Dermis microvascular lymphatic vessel endothelial cell (primary cell): ENCODE measurements at regions not wholly inside any gene's neighbourhood (a gene's known extent, or its start where the extent isn't known, plus 50 kb on each side); places are given as distances from the start of the nearest gene placed in this dataset.
"Not testable (repeated sequence)": the region's sequence is repeated elsewhere in the genome, so short reads cannot be mapped to it uniquely, and the experiment has no call there.

Experiments used
- DNase-seq, 2 donors: peaks; one replicate each; pipeline versions ENCODE4 v3.0.0 to v3.0.0-alpha.2; 2010; ENCODE audit warnings: low read depth in 2 of 2

- DNase-seq: not testable (repeated sequence)
These were observed 77.8 kb upstream of the SMIM31 start for GRCh38 chr4:164676152-164676551.

- DNase-seq: no peak
These were observed 70.9 kb upstream of the SMIM31 start for GRCh38 chr4:164683040-164683439.

GRCh38 chr4:164695650-164696049 lies 58.3 kb upstream of the SMIM31 start:
- DNase-seq: no peak

GRCh38 chr4:164700471-164700870 lies 53.5 kb upstream of the SMIM31 start:
- no peak for DNase-seq

GRCh38 chr4:164701665-164702064 lies 52.3 kb upstream of the SMIM31 start:
- no peak for DNase-seq
